Keratinocyte (primary cell): ENCODE measurements at regions not wholly inside any gene's neighbourhood (a gene's known extent, or its start where the extent isn't known, plus 50 kb on each side); places are given as distances from the start of the nearest gene placed in this dataset.

Experiments
- DNase-seq: peaks from one replicate; pipeline ENCODE4 v3.0.0-alpha.2; 2011; ENCODE audit warnings: low read depth, missing footprints, low spot score
- FAIRE-seq: peaks from 2 replicates; lab custom pipeline; 2011; peaks lifted over from hg19 to GRCh38; lab: Jason Lieb, UNC
- H2AFZ ChIP-seq: 2 replicates; pipeline ENCODE4 v1.6.0; 2012; ENCODE audit warnings: low read length, control low read depth, inconsistent platforms; ENCODE audit not compliant: control insufficient read depth
- H3K27ac ChIP-seq: 2 replicates; pipeline ENCODE4 v1.5.1; 2011; ENCODE audit warnings: low read length; ENCODE audit not compliant: control insufficient read depth, insufficient read depth
- H3K27me3 ChIP-seq: 3 replicates; pipeline ENCODE4 v1.6.0; 2011; ENCODE audit warnings: low read length; ENCODE audit not compliant: control insufficient read depth, insufficient read depth; ENCODE audit errors: extremely low read depth
- H3K36me3 ChIP-seq, 2 experiments: 2 replicates in 1 of 2; 3 replicates in 1 of 2; pipeline ENCODE4 v1.5.1; 2011; ENCODE audit warnings: low read length in 2 of 2, mild to moderate bottlenecking in 1 of 2; ENCODE audit not compliant: control insufficient read depth in 2 of 2, insufficient read depth in 2 of 2; ENCODE audit errors: extremely low read depth in 1 of 2
- H3K4me1 ChIP-seq: 3 replicates; pipeline ENCODE4 v1.5.1; 2011; ENCODE audit warnings: low read length; ENCODE audit not compliant: control insufficient read depth, insufficient read depth; ENCODE audit errors: extremely low read depth
- H3K4me2 ChIP-seq: 3 replicates; pipeline ENCODE4 v1.6.0; 2011; ENCODE audit warnings: low read depth, low read length; ENCODE audit not compliant: control insufficient read depth, insufficient read depth; ENCODE audit errors: extremely low read depth
- H3K4me3 ChIP-seq, 3 experiments: fragments of 200-600 bp in 1 of 3; sonication (generic) in 1 of 3; 2 replicates in 2 of 3; 3 replicates in 1 of 3; pipeline ENCODE4 v1.5.1; 2011 to 2016; ENCODE audit warnings: low read length in 3 of 3, mild to moderate bottlenecking in 3 of 3, control low read depth in 2 of 3, inconsistent platforms in 1 of 3, low read depth in 1 of 3, mixed read lengths in 1 of 3, mixed run types in 1 of 3, moderate library complexity in 1 of 3; ENCODE audit not compliant: control insufficient read depth in 2 of 3, insufficient read depth in 2 of 3; ENCODE audit errors: extremely low read depth in 1 of 3
- H3K79me2 ChIP-seq: 2 replicates; pipeline ENCODE4 v1.6.0; 2012; ENCODE audit warnings: low read length; ENCODE audit not compliant: control insufficient read depth, insufficient read depth
- H3K9ac ChIP-seq: 3 replicates; pipeline ENCODE4 v1.6.0; 2011; ENCODE audit warnings: low read length; ENCODE audit not compliant: control insufficient read depth, insufficient read depth; ENCODE audit errors: extremely low read depth
- H3K9me1 ChIP-seq: 3 replicates; pipeline ENCODE4 v1.6.0; 2011; ENCODE audit warnings: low read length; ENCODE audit not compliant: control insufficient read depth, insufficient read depth; ENCODE audit errors: extremely low read depth
- H3K9me3 ChIP-seq: 2 replicates; pipeline ENCODE4 v1.5.1; 2012; ENCODE audit warnings: low read depth, low read length; ENCODE audit not compliant: control insufficient read depth
- H4K20me1 ChIP-seq: 3 replicates; pipeline ENCODE4 v1.6.0; 2011; ENCODE audit warnings: low read length; ENCODE audit not compliant: control insufficient read depth, insufficient read depth; ENCODE audit errors: extremely low read depth
- EZH2 ChIP-seq: IDR thresholded peaks from one replicate; pipeline ENCODE4 v1.6.1; 2012; ENCODE audit warnings: inconsistent platforms, mild to moderate bottlenecking, low read length, moderate library complexity
- dilution Hi-C: fragments of 300-500 bp; cut with MboI; formaldehyde crosslinking; loops from one replicate; pipeline ENCODE4 v1.7.0; 2020; ENCODE audit warnings: low sequenced_read_pairs; ENCODE audit not compliant: extremely low pct_ligation_motif_present
- TF ChIP-seq, protein P1 (sequence below), 3 experiments: IDR thresholded peaks in 1 of 3; conservative IDR thresholded peaks in 1 of 3; optimal IDR thresholded peaks in 1 of 3; 2 replicates in 2 of 3; 3 replicates in 1 of 3; pipeline versions ENCODE3 to v1.5.1; 2011; ENCODE audit warnings: low read length in 3 of 3, mild to moderate bottlenecking in 3 of 3, moderate library complexity in 2 of 3, control low read depth in 1 of 3, inconsistent platforms in 1 of 3; ENCODE audit not compliant: insufficient read depth in 2 of 3; ENCODE audit errors: extremely low read depth in 1 of 3

DNA sequence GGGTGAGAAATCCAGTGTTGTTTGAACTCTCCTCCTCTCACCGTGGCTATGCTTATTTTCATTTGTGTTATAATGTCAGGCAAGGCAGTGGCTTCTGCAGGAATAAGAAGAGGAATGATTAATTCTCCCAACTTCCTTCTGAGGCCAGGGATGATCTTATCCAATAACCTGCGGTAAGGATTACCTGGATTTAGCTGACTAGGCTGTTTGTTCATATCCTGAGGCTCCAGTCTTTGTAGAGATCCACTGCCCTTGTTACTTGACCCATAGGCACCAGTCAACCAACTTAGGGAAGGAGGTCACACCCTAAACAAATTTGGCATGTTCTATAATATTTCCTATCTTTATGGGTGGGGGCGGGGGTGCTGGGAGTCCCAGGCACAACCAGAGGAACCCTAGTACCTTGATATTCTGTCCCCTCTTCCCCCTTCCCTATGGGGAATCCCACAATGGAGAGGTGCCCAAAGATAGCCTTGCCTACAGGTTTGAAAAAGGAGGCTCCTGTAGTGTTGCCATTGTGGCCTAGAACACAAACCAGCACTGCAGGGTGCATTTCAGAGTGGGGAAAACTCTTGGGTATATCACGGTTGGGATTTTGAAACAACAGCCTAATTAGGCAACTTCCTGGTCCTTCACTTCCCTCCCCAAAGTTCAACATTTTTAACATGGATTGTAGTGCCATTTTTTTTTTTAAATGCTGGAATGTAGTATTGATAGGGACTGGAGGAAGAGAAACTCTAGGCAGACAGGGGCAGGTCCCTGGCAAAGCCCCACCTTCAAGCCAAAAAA, 977.5 kb upstream of the SPRY2 start:
- H3K27ac ChIP-seq = no peak overlapping the region
- TF ChIP-seq, protein P1, sequence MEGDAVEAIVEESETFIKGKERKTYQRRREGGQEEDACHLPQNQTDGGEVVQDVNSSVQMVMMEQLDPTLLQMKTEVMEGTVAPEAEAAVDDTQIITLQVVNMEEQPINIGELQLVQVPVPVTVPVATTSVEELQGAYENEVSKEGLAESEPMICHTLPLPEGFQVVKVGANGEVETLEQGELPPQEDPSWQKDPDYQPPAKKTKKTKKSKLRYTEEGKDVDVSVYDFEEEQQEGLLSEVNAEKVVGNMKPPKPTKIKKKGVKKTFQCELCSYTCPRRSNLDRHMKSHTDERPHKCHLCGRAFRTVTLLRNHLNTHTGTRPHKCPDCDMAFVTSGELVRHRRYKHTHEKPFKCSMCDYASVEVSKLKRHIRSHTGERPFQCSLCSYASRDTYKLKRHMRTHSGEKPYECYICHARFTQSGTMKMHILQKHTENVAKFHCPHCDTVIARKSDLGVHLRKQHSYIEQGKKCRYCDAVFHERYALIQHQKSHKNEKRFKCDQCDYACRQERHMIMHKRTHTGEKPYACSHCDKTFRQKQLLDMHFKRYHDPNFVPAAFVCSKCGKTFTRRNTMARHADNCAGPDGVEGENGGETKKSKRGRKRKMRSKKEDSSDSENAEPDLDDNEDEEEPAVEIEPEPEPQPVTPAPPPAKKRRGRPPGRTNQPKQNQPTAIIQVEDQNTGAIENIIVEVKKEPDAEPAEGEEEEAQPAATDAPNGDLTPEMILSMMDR (optimal IDR thresholded peaks at IDR 0.05 in 1 of 3, IDR thresholded peaks at IDR 0.05 in 1 of 3, conservative IDR thresholded peaks at IDR 0.05 in 1 of 3; ENCODE audit: extremely low read depth in 1 of 3, insufficient read depth in 2 of 3, low read length in 3 of 3) = no peak
- TF ChIP-seq EZH2 = no peak

DNA sequence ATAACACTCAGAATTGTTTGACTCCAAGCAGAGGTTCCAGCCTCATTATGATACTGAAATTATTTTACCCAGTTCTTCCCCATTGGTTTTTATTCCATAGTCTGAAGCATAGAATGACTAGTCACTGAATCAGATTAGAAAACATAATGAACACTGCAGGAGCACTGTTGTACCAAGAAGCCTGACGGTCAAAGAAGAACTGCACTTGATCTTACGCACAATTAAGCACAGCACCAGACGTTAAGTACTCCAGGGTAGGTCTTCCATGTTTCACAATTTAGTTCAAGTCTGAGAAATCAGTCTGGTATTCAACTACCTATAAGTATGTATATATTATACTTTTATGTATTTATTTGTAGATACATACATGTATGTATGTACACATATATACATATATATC, 973.5 kb upstream of the SPRY2 start:
- H3K27ac ChIP-seq = no peak overlapping the region
- no peak overlapping the region for H3K4me3 ChIP-seq
- FAIRE-seq = no peak
- no peaks in the 10 kb centered on the region for H3K4me1 ChIP-seq
- H2AFZ ChIP-seq = no peak overlapping the region
- no peaks in the 10 kb centered on the region for H3K79me2 ChIP-seq
- H4K20me1 ChIP-seq = no peaks in the 10 kb centered on the region
- no peaks in the 10 kb centered on the region for H3K27me3 ChIP-seq
- H3K9me1 ChIP-seq = no peaks in the 10 kb centered on the region
- H3K36me3 ChIP-seq = no peaks in the 10 kb centered on the region
- TF ChIP-seq, protein P1 (optimal IDR thresholded peaks at IDR 0.05 in 1 of 3, IDR thresholded peaks at IDR 0.05 in 1 of 3, conservative IDR thresholded peaks at IDR 0.05 in 1 of 3; ENCODE audit: extremely low read depth in 1 of 3, insufficient read depth in 2 of 3, low read length in 3 of 3) = no peak
- no peak for TF ChIP-seq EZH2
- H3K9ac ChIP-seq = no peak overlapping the region
- dilution Hi-C loops = no loop called here
- no peak for DNase-seq
- H3K4me2 ChIP-seq = no peak overlapping the region
- H3K9me3 ChIP-seq = no peaks in the 10 kb centered on the region

More for the DNA sequence above, 977.5 kb upstream of the SPRY2 start:
- no peak for DNase-seq
- Histone ChIP-seq H3K9me3 (no peaks in the 10 kb centered on the region), H4K20me1 (no peaks in the 10 kb centered on the region), H3K9me1 (no peaks in the 10 kb centered on the region), H3K79me2 (no peaks in the 10 kb centered on the region), H3K27me3 (no peaks in the 10 kb centered on the region), H3K36me3 (no peaks in the 10 kb centered on the region), H2AFZ (no peak overlapping the region), H3K4me2 (no peak overlapping the region), H3K4me1 (no peaks in the 10 kb centered on the region), H3K4me3 (no peak overlapping the region), H3K9ac (no peak overlapping the region)
- no peak for FAIRE-seq
- dilution Hi-C loops = no loop called here
